Fibroblast of skin of right quadriceps (primary cell): ENCODE measurements at regions not wholly inside any gene's neighbourhood (a gene's known extent, or its start where the extent isn't known, plus 50 kb on each side); places are given as distances from the start of the nearest gene placed in this dataset.

ENCODE experiments used
- DNase-seq: peaks from one replicate; pipeline ENCODE4 v3.0.0-alpha.2; 2013

DNA sequence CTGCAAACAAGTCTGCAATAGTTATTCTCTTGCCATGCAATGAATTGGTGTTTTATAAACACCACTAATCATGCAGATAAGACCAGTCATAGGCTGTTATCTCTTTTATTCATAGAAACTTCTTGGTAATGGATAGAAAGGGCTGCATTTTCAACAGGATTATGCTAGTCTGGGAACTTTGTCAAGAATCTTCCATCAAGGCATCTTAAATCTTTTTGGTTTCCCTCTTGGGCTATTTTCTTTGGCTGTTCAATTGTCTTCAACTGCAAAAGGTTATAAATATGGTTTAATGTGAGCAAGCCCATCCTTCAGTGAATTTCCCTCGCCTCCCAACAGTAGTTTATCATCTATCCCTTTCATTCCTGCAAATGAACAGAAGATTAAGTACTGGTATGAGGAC, 59.0 kb upstream of the MINAR1 start:
- no peak for DNase-seq

DNA sequence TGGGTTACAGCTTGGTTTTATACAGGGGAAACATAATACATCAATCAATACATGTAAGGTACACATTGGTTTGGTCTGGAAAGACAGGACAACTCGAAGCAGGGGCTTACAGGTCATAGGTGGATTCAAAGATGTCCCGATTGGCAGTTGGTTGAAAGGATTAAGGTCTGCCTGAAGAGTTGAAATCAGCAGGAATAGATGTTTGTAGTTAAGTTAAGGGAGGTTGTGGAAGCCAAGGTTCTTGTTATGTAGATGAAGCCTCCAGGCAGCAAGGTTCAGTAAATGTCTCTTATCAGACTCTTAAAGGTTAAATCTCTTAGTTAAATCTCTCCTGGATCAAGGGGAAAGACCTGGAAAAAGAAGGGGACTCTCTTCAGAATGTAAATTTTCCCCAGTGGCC, 58.4 kb upstream of the MINAR1 start:
- DNase-seq: no peak

DNA sequence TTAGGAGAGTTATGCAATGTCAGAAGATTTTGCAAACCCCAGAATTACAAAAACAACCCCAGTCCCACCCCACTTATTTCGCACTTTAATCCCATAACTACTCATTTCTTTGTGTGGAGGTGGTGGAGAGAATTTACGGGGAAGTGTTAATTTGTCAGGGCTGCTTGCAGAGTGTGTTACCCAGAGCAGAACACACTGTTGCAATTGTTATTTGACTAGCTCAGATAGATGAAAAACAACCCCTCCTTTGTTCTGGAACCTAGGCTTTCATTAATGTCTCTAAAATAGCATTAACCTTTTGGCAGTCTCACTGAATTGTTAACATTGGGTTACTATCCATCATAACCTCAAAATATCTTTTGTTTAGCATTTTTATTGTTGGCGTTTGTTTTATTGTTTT, 55.8 kb upstream of the MINAR1 start:
- DNase-seq: no peak

DNA sequence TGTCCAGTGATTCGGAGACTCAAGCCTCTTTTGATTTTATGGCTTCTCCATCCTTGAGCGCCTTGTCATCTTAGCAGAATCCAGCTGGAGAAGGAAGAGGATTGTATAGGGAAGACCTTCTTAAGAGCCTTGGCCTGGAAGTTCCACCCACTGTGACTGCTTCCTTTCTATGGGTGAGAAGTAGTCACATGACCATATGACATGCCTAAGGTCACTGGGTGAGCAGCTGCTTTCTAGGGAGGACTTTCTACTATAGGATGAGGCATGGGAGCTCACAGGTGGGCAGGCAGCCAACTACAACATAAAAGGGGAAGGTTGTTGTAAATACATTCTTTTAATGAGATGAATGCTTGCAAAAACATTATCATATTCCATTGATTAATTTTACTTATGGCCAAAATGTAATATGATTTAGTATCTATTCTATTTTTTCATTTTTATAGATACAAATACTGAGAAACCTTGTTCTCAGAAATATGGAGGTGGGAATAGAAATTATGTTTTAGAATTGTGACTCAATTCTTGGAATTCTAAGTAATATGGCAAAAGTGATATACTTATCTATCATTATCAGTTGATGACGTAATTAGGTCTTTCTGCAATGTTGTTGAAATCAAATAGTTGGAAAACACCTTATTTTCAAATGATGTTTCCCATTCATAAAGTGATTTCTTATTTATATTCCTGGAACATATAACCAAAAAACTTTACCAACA, 53.6 kb upstream of the MINAR1 start:
- peak; percentile 8 for DNase-seq

DNA sequence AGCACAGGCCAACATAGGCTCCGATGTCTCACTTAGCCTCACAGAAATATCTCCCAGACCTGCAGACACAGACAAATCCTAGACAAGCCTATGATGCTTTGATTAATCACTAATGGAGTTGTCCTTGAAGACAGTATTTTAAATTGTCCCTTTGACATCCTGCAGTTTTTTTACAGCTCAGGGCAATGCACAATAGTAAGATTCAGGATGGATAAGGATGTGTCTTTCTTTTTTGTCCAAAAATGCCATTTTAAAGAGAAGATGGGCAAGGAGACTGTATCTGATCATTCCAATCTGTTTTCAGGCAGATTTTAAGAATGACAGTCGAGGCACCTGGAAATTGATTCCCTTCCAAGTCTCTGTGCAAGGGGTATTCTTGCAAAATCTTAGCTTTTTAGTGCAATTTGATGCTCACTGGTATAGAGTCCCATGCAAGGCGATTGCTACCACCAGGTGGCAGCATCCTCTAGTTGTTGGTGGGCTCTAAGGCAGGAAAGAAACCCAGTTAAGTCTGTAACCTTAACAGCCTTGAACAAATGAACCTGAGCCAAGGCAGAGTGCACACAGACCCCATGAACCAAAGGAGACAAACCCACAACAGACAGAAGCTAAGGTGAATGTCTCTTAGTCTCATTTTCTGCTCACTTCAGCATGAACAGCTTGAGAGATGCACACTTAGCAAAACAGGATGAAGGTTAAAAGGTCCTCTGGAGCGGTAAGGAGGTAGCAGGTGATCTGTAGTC, 51.2 kb upstream of the MINAR1 start:
- DNase-seq: peak; percentile 68

DNA sequence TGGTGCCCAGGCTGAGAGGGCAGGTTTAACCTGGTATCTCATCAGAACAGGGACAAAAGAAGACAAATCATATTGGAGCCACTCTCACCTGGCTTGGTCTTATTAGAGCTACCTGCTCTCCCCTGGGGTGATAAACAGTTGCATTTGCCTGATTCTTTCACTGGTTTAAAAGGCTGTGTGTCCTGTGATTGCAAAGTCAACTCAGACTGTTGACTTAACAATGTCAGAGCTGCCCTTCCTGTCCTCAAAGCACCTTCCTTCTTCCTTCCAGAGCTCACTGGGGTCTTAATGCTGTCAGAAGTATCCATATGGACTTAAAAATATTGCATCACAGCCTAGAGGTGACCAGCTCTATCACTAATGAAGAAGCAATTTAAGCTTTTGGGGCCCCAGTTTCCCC, 50.5 kb upstream of the MINAR1 start:
- DNase-seq: no peak
